GM19035 (cell line): ENCODE measurements at regions not wholly inside any gene's neighbourhood (a gene's known extent, or its start where the extent isn't known, plus 50 kb on each side); places are given as distances from the start of the nearest gene placed in this dataset.
"Not testable (repeated sequence)": the region's sequence is repeated elsewhere in the genome, so short reads cannot be mapped to it uniquely, and the experiment has no call there.

ENCODE experiments used
- ATAC-seq: cut with Tn5 transposase; IDR thresholded peaks from one replicate; pipeline ENCODE4 v1.9.1; 2021; ENCODE audit not compliant: unreplicated experiment

GRCh38 chr20:47863981-47864380 is 78.7 kb upstream of the SULF2 start:
- no peak for ATAC-seq

GRCh38 chr20:47863315-47863965 is 78.2 kb upstream of the SULF2 start:
- ATAC-seq: no peak

- no peak for ATAC-seq
Observed at GRCh38 chr20:47862574-47863240, 77.4 kb upstream of the SULF2 start.

GRCh38 chr20:47861116-47861515 is 75.8 kb upstream of the SULF2 start:
- no peak for ATAC-seq

GRCh38 chr20:47860049-47860830 is 75.0 kb upstream of the SULF2 start:
- ATAC-seq: no peak

- no peak for ATAC-seq
Observed at GRCh38 chr20:47859278-47859677, 74.0 kb upstream of the SULF2 start.

GRCh38 chr20:47857569-47858464 is 72.5 kb upstream of the SULF2 start:
- no peak for ATAC-seq

GRCh38 chr20:47857187-47857568 is 71.9 kb upstream of the SULF2 start:
- no peak for ATAC-seq

GRCh38 chr20:47855799-47856198 is 70.5 kb upstream of the SULF2 start:
- ATAC-seq: no peak

GRCh38 chr20:47854687-47855212 is 69.5 kb upstream of the SULF2 start:
- no peak for ATAC-seq

GRCh38 chr20:47851774-47852173 is 66.5 kb upstream of the SULF2 start:
- no peak for ATAC-seq

- no peak for ATAC-seq
Observed at GRCh38 chr20:47850146-47850545, 64.9 kb upstream of the SULF2 start.

GRCh38 chr20:47849596-47849995 is 64.3 kb upstream of the SULF2 start:
- ATAC-seq: no peak

- no peak for ATAC-seq
Observed at GRCh38 chr20:47849006-47849405, 63.7 kb upstream of the SULF2 start.

- not testable (repeated sequence) for ATAC-seq
Observed at GRCh38 chr20:47848534-47848933, 63.3 kb upstream of the SULF2 start.

- no peak for ATAC-seq
Observed at GRCh38 chr20:47847884-47848485, 62.7 kb upstream of the SULF2 start.

GRCh38 chr20:47847220-47847619 is 61.9 kb upstream of the SULF2 start:
- not testable (repeated sequence) for ATAC-seq

GRCh38 chr20:47846651-47847050 is 61.4 kb upstream of the SULF2 start:
- not testable (repeated sequence) for ATAC-seq

GRCh38 chr20:47845382-47845977 is 60.2 kb upstream of the SULF2 start:
- not testable (repeated sequence) for ATAC-seq

GRCh38 chr20:47844568-47844906 is 59.3 kb upstream of the SULF2 start:
- not testable (repeated sequence) for ATAC-seq
